DMS79 (cell line): ENCODE measurements at regions not wholly inside any gene's neighbourhood (a gene's known extent, or its start where the extent isn't known, plus 50 kb on each side); places are given as distances from the start of the nearest gene placed in this dataset.

Source experiments
- DNase-seq: peaks from one replicate; lab custom pipeline; 2025; lab: John Stamatoyannopoulos, UW

GRCh38 chr2:51111532-51111931 is 79.6 kb upstream of the NRXN1 start:
- DNase-seq: no peak

DNA sequence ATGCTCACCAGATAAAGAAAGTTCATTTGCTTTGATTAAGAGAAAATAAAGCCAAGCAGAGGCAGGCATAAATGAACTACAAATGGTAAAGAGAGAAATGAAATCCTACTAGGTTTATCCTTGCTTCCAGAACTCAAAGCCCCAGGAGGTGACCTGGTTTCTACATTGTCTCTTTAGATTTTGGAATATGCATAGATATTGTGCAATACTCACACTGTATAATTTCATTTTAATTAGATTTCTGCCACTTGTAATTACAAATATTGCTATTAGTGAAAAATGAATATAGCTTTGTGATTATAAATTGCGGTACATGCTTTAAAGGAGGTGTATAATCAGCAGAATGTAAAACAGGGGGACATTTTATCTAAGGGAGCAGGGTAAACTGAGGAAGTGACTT is 76.9 kb upstream of the NRXN1 start:
- DNase-seq: no peak

GRCh38 chr2:51107841-51108240 is 75.9 kb upstream of the NRXN1 start:
- DNase-seq: no peak

DNA sequence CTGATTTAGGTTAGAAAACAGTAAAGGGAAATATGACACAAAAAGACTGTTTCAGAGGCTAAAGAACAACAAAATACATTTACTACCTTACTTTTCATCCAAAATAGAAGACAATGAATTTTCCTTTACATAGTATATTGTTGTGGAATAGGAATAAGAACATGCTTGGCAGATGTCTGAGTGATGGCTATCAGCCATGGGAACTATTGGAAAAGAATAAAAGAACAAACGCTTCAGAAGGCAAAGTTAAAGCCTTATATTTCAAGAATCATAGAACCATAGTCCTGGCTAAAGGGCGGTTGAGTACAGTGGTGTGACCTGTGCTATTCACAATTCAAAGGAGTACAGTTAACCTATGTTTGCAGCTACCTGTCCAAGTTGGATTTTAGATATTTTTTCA is 73.9 kb upstream of the NRXN1 start:
- no peak for DNase-seq

- DNase-seq: no peak
These were observed 71.3 kb upstream of the NRXN1 start for GRCh38 chr2:51103205-51103604.

- no peak for DNase-seq
These were observed 61.1 kb upstream of the NRXN1 start for GRCh38 chr2:51093016-51093415.

GRCh38 chr2:51085420-51086068 is 53.6 kb upstream of the NRXN1 start:
- DNase-seq: no peak

DNA sequence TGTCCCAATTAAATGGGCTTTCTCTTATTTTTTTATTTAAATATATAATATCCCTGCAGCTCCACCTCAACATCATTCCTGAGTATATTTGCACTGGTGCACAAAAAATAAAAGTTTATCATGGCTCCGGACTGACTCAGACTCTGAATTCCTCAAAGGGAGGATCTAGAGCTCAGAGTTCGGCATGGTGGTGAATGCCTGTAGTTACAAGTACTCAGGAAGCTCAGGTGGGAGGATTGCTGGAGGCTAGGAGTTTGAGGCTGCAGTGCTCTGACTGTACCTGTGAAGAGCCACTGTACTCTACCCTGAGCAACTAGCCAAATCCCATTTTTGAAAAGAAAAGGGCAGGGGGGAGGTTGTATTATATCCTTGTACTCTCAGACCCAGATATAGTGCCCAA is 52.8 kb upstream of the NRXN1 start:
- no peak for DNase-seq
